Kidney glomerular epithelial cell (primary cell): ENCODE measurements at regions not wholly inside any gene's neighbourhood (a gene's known extent, or its start where the extent isn't known, plus 50 kb on each side); places are given as distances from the start of the nearest gene placed in this dataset.
"Not testable (repeated sequence)": the region's sequence is repeated elsewhere in the genome, so short reads cannot be mapped to it uniquely, and the experiment has no call there.

Experiments
- DNase-seq: peaks from one replicate; lab custom pipeline; 2025; lab: John Stamatoyannopoulos, UW

DNA sequence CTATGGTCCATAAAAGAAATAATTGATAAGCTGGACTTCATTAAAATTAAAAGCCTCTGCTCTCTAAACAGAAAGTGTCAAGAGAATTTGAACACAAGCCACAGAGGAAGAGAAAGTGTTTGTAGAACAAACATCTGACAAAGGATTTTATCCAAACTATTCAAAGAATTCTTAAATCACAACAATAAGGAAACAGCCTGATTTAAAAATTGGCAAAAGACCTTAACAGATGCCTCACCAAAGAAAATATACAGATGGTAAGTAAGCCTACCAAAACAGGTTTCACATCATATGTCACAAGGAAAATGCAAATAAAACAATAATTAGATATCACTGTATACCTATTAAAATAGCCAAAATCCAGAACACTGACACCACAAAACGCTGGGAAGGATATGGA lies 612.0 kb downstream of the TTLL7 start:
- not testable (repeated sequence) for DNase-seq

DNA sequence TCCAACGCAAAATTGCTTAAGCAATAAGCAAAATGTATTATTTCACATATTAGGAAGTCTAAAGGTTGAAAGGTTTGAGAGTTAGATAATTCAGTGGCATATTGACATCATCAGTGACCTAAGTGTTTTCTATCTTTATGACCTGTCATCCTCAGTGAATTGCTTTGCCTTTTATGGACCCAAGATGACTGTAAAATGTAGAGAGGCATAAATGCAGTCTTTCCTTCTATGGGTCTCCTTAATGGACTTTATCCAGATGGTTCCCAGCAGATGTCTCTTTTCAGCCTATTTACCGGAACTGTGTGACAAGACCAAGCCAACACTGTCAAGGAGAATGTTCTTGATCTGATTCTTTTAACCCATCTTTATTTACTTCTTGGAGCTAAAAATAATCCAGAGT lies 615.8 kb downstream of the TTLL7 start:
- DNase-seq: not testable (repeated sequence)

DNA sequence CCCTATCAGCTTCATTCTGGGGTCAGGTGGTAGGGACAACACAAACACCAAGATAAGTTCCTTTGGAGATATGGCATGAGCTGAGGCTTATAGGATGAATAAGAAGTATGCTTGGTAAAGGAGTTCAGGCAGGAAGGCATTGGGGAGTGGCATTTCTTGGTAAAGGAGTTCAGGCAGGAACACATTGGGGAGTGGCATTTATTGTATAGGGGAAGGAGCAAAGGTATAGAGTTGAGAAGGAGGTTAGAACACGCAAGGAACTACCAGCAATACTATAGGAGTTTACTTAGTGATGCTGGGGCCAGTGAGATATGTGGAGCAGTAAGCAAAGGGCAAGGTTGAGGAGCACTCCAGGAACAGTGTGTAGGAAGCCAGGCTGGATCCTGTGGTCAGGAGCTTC lies 625.9 kb downstream of the TTLL7 start:
- DNase-seq: not testable (repeated sequence)

DNA sequence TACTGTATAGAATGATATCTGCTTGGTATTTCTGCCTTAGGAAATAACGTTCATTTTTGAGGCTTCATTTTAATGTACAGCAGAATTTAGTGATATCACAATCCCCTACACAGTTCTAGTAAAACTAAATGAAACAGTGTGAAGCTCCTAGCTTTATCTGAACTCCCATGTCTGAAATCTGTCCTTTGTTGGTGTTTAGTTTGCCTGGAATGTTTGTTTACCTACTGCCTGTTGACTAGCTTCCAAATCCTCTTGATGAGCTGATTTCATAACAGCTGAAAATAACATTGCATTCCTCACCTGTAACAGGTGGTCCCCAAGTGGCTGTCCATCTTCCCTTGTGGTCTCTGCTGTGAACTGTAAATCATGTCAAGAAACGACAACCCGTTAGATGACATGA lies 629.1 kb downstream of the TTLL7 start:
- not testable (repeated sequence) for DNase-seq

DNA sequence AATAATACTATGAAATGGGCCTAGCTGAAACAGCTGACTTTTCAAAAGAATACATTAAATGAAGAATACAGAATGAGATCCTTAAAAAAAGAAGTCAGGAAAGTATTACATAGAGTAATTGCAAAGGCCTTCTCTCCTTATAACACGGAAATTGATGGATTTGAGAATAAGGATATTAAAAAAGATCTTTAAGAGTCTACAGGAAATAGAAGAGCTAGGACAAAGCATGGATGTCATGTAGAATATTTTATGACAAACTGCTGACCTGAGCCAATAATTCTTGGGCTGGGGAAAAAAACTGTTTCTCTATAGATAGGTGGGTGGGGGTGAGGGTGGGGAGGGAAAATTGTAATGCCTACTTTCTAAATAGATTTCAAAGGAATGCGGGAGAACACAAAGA lies 633.6 kb downstream of the TTLL7 start:
- DNase-seq: not testable (repeated sequence)

DNA sequence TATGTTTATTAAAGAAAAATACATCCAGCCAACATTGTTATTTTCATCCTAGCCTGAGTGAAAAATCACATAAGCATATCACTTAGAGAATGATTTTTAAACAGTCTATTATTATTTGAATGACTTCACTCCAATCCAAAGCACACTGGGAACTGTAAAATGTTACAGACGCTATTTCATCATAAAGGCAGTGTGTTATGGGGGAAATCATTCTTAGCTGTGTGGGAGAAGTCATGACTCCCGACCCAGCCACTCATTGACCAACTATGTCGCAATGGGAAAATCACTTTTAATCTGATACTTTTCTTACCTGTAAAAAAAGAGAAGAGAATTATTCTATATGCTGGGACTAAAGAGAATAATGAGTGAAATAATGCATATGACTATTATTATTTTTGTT lies 653.6 kb downstream of the TTLL7 start:
- peak; percentile 37 for DNase-seq

DNA sequence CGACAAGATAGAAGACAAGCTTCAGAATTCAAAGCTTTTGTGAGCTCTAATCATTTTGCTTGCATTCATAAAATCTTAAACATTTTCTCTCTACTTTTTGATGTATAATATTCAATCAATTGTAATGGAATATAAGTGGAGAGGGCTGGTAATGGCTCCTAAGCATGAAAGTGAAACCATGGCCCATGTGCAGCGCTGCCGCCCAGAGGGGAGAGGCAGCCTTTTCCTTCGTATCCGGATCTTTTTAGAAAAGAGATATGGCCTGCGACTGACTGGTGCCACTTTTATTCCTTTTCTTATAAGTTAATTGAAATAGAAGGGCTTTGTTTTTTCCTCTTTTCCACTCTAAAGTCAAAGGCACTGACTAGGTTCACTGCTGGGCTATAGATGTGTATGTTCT lies 655.2 kb downstream of the TTLL7 start:
- not testable (repeated sequence) for DNase-seq

DNA sequence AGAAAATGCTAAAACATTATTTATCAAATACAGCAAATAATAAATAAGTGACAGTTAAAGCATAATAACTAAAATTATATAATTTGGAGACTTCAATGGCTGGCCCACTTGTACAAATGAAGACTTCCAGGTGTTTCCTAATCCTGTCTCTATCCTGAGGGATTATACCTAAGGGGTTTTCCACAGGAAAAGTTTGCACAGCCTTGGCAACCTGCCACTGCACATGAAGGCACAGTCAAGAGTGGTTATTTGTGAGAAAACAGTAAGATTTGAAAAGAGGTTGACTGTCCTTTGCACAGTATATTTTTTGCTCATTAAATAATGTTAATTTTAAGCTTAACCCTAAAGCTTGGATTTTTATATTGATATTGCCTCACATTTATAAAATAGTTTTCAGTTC lies 655.9 kb downstream of the TTLL7 start:
- DNase-seq: not testable (repeated sequence)

DNA sequence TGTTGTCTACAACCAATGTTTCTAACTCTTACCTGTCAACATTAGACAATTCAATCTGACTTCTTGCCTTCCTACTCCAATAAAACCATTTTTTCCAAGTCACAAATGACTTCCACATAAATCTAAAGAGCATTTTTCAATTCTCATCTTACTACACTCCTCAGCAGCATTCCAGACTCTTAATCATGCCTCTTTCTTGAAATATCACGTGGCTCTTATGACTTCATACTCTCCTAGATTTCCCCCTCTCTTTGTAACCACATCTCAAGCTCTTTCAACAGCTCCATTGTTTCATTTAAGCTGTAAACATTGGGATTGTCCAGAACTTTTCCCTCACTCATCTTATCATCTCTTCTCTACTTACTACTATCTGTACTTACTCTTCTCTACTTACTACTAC lies 666.6 kb downstream of the TTLL7 start:
- not testable (repeated sequence) for DNase-seq

DNA sequence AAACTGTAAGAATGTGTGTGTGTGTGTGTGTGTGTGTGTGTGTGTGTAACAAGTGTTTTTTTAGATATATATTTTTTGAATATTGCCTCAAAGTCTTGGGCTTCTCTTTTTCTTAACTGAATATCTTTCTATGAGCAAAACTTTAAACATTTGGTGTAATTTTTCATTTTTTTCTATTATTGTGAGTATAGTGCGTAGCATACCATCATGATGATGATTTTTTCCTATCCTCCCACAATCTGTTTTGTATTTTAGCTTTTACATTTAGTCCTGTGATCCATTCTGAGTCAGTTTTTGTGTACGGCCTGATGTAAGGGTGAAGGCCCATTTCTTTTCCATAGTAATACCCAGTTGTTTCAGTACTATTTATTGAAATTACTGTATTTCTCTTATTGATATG lies 680.6 kb downstream of the TTLL7 start:
- no peak for DNase-seq

DNA sequence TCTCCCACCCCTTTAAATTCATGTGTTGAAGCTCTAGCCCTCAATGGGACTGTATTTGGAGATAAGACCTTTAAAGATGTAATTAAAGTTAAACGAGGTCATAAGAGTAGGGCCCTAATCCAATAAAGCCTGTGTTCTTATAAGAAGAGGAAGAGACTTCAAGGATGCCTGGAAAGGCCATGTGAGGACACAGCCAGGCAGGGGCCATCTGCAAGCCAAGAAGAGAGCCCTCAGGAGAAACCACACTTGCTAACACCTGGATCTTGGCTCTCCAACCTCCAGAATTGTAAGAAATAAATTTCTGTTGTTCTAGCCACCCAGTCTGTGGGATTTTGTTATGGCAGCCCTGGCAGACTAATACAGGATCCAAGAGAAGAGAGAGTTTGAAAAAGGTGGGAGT lies 683.5 kb downstream of the TTLL7 start:
- DNase-seq: not testable (repeated sequence)

DNA sequence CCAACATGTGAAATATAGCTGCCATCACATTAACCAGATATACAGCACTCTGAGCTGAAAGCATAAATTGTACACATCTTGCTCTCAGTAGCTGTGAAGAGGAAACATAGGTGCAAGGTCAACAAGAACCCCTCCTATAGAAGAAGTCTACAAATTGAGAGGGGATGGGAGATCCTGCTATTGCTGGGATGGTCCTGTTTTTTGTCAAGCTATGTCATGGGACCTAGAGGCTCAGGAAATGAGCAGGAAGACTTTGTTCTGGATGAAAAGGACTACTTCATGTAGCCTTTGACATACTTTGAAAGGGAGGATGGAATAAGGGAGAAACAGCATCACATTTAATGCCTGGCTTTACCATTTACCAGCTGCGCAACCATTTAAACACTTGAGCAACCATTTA lies 688.8 kb downstream of the TTLL7 start:
- DNase-seq: not testable (repeated sequence)

DNA sequence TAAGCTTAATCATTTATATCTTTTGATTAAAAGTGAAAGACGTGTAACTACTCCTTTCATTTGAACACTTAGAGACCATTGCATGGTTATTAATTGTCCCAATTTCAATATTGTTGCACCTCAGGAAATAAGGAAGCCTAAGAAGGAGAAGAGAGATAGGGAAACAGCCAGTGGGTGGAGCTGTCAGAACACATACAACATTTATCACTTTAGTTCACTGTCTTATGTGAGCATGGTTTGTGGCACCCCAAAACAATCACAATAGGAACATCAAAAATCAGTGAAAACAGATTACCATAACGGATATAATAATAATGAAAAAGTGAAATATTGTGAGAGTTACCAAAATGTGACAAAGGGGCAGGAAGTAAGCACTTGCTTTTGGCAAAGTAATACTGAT lies 689.9 kb downstream of the TTLL7 start:
- DNase-seq: not testable (repeated sequence)

DNA sequence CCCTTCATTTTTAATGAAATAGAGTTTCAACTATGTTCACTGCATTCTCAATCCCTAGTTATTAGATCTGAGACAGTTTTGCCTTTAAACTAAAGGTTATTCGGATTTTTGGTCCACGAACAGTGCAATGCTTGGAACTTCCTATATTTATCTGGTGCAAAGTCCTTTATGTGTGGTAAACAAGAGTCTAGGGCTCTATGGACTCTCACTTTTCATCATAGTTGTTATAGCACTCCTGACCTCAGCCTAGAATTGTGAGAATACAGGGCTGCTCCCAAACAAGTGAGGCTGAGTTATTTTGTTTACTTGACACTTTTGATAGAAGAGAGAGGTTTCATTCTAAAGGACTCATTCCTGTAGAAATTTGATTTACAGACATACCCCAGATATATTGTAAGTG lies 692.1 kb downstream of the TTLL7 start:
- DNase-seq: not testable (repeated sequence)

DNA sequence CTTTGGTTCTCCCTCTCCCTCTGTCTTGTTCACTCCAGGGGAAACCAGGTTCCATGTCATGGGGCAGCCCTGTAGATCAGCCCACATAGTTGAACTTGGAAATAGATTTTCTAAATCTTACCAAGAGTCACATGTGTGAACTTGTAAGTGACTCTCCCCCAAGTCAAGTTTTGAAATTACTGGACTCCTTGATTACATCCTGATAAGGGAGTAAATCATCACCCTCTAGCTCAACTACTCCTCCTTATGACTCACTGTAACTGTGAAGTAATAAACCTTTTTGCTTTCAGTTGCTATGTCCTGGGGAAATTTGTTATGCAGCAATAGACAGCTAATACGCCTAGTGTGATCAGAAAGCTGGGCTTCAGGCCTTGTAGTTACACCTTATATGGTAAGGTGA lies 703.3 kb downstream of the TTLL7 start:
- not testable (repeated sequence) for DNase-seq

DNA sequence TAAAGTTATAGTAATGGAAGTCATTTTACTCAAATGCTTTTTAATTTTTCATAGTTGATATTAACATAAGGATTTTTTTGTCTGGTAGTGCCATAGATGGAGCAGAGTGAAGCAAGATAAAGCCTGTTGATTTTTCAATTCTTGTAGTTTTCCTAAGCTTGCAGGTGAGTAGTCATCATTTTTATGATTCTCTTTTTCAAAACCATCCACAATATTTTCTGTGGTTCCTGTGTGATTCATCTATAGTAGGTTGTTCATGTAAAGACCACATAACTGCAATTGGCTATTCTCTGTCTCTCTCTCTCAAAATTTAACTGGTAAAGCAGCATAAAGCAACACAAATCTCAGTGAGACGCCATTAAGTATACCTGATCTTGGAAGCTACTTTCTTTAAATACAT lies 711.5 kb downstream of the TTLL7 start:
- not testable (repeated sequence) for DNase-seq

DNA sequence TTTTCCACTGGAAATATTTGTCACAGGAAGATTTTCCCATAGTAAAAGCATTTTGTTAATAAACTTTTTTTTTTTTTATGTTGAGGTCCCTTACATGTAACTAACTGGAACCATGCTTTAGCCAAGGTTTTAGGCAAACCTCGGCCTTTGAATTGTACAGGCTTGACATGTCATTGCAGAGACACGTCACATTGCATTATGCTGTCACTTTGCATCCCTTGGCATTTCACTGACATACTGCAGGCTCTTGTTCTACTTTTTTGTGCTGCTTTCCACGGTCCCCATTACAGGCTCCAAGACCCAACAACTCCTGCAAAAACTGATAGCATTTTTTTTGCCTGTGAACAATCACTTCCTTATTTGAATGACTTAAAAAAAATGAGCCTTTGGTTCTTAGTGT lies 724.3 kb downstream of the TTLL7 start:
- DNase-seq: not testable (repeated sequence)

DNA sequence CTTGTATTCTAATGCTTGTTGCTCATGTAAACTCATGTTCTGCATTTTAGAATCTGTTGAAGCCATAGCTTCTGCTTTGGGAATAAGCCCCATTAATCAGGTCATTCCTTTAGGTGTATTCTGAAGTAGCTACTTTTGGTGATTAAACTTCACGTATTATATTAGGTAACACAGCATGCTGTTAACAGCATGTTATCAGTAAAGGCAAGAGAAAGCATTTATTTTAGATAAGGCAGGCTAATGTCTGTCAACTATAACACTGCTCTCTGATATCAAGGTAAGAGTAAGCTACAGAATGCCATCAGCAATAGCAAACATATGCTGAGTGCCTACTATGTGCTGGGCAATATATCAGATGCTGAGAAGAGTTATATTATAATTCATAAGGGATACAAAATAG lies 726.4 kb downstream of the TTLL7 start:
- not testable (repeated sequence) for DNase-seq

DNA sequence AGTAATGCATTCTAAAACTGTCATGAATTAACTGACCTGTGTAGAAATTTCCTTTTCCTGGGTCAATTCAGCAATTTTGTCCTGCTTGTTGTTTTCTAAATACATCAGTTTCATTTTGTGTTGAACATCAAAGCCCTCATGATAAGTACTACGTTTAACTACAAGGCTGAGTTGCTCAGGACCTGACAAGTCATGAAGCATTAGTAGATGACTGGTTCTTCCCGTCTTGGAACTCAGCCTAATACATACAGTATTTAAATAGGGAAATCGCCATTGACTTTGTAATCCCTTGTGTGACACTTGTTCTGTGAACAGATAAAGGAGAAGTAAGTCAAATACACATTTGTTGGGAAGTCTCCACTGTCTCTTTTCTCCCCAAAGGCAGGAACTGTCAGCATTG lies 727.1 kb downstream of the TTLL7 start:
- not testable (repeated sequence) for DNase-seq

DNA sequence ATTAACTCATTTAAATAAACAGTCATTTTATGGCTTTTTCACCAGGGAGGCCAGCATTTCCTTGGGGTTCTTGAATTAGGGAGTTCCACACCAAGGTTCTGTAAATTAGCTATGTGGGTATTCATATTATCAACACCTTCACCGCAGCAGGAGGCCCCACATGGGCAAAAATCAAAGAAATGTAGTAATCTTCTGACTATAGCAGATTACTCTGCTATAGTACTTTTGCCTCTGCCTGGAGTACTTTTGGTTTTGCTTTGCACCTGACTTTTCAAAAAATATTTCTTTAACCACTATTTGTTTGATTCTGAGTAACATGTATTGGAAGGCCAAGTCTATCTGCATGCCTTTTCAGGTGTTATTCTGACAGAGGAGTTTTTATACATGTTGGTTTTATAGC lies 728.1 kb downstream of the TTLL7 start:
- not testable (repeated sequence) for DNase-seq

DNA sequence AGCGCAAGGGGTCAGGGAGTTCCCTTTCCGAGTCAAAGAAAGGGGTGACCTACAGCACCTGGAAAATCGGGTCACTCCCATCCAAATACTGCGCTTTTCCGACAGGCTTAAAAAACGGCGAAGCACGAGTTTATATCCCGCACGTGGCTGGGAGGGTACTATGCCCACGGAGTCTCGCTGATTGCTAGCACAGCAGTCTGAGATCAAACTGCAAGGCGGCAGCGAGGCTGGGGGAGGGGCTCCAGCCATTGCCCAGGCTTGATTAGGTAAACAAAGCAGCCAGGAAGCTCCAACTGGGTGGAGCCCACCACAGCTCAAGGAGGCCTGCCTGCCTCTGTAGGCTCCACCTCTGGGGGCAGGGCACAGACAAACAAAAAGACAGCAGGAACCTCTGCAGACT lies 735.1 kb downstream of the TTLL7 start:
- DNase-seq: not testable (repeated sequence)

DNA sequence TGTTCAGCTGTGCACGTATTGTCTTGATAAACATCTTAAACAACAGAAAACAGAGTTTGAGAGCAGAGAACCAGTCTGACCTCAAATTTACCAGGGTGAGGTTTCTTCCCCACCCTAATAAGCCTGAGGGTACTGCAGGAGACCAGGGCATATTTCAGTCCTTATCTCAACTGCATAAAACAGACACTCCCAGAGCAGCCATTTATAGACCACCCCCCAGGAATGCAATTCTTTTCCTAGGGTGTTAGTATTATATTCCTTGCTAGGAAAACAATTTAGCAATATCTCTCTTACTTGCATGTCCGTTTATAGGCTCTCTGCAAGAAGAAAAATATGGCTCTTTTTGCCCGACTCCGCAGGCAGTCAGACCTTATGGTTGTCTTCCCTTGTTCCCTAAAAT lies 747.2 kb downstream of the TTLL7 start:
- not testable (repeated sequence) for DNase-seq

DNA sequence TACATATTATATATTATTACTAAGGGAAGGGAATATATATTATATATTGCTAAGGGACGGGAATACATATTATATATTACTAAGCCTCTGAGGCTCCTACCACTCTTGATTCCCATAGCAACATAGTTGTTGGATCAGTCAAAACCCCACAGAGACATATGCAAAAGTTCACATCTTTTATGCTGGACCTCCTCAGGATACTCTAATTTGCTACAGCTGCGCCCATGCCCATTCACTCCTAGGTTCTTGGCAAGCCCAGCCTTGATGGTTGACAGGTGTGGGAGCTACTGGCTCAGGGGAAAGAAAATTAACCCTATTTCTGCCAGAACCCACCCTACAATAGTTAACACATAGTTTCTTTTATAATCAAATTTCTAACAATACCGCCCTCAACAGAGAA lies 752.2 kb downstream of the TTLL7 start:
- DNase-seq: not testable (repeated sequence)

DNA sequence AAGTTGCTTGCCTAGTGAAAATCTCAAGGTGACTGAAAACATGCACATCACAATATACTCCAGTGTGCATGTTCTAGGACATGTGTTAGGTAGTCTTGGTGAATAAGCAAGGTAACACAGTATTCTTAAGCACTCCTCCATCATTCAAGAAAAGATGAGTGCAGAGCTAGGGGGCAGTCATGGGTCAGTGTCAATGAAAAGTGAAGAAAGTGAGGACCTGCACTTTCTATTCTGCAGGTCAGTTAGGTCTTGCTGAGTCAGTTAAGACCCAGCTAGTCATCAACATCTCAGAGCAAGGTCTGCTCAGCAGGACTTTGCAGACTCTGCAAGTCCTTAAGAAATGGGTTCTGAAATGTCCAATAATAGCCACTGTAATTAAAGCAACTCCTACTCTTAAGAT lies 754.1 kb downstream of the TTLL7 start:
- DNase-seq: not testable (repeated sequence)

DNA sequence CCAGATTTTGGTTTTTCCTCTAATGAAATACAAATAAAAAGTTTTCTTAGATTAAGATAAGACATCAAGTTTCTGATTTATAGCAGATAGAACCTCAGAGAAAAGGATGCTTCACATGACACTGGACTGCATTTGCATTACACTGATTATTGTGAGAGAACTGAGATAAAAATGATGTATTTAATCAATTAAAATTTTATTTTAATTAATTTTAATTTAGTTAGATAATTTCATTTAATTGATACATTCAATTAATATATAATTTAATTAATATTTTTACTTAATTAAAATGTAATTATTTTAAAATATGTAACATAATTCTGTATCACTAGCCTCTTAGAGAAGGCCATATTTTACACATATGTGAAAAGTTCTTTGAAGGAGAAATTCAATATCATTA lies 759.4 kb downstream of the TTLL7 start:
- not testable (repeated sequence) for DNase-seq
